ENCODE measurements at regions not wholly inside any gene's neighbourhood (a gene's known extent, or its start where the extent isn't known, plus 50 kb on each side); places are given as distances from the start of the nearest gene placed in this dataset.

- no peaks in the 10 kb centered on the region for H3K9me3 ChIP-seq (ENCODE audit: low read length)
Measured at GRCh38 chr10:8910314-8910713, 855.8 kb downstream of the GATA3 start.

GRCh38 chr10:8911032-8911431 is 856.5 kb downstream of the GATA3 start:
- no peaks in the 10 kb centered on the region for H3K9me3 ChIP-seq (ENCODE audit: low read length)
- H3K27ac ChIP-seq (ENCODE audit: low read length) = no peak overlapping the region
- H3K36me3 ChIP-seq (ENCODE audit: insufficient read depth, low read length) = no peaks in the 10 kb centered on the region
- H3K9me2 ChIP-seq (replicated peaks; ENCODE audit: insufficient read depth, low read length) = no peaks in the 10 kb centered on the region
- H2AFZ ChIP-seq (ENCODE audit: low read length) = no peak overlapping the region
- no peaks in the 10 kb centered on the region for H3K4me1 ChIP-seq (ENCODE audit: low read length)
- no peak for DNase-seq
- H4K20me1 ChIP-seq (ENCODE audit: insufficient read depth, low read depth, low read length) = no peaks in the 10 kb centered on the region
- no peak overlapping the region for H3K9ac ChIP-seq (ENCODE audit: low read length)
- no peaks in the 10 kb centered on the region for H3K27me3 ChIP-seq (ENCODE audit: low read length)
- no peaks in the 10 kb centered on the region for H3K79me2 ChIP-seq (ENCODE audit: low read length)
- H3K4me3 ChIP-seq (ENCODE audit: low read length) = no peak overlapping the region
- H3K4me2 ChIP-seq (ENCODE audit: low read depth, low read length, poor library complexity, severe bottlenecking) = no peak overlapping the region

More at GRCh38 chr10:8910314-8910713, 855.8 kb downstream of the GATA3 start:
- no peaks in the 10 kb centered on the region for H3K27me3 ChIP-seq (ENCODE audit: low read length)
- H3K36me3 ChIP-seq (ENCODE audit: insufficient read depth, low read length) = no peaks in the 10 kb centered on the region
- H3K4me2 ChIP-seq (ENCODE audit: low read depth, low read length, poor library complexity, severe bottlenecking) = no peak overlapping the region
- no peak overlapping the region for H3K4me3 ChIP-seq (ENCODE audit: low read length)
- no peak for DNase-seq
- no peaks in the 10 kb centered on the region for H3K79me2 ChIP-seq (ENCODE audit: low read length)
- H3K9ac ChIP-seq (ENCODE audit: low read length) = no peak overlapping the region
- H3K4me1 ChIP-seq (ENCODE audit: low read length) = no peaks in the 10 kb centered on the region
- H4K20me1 ChIP-seq (ENCODE audit: insufficient read depth, low read depth, low read length) = no peaks in the 10 kb centered on the region
- H2AFZ ChIP-seq (ENCODE audit: low read length) = no peak overlapping the region
- no peaks in the 10 kb centered on the region for H3K9me2 ChIP-seq (replicated peaks; ENCODE audit: insufficient read depth, low read length)
- H3K27ac ChIP-seq (ENCODE audit: low read length) = no peak overlapping the region

GRCh38 chr10:8912108-8912507 is 857.6 kb downstream of the GATA3 start:
- Histone ChIP-seq H3K36me3 (ENCODE audit: insufficient read depth, low read length) (no peaks in the 10 kb centered on the region), H3K27ac (ENCODE audit: low read length) (no peak overlapping the region), H3K4me1 (ENCODE audit: low read length) (no peaks in the 10 kb centered on the region), H3K4me3 (ENCODE audit: low read length) (no peak overlapping the region), H4K20me1 (ENCODE audit: insufficient read depth, low read depth, low read length) (no peaks in the 10 kb centered on the region), H3K9me3 (ENCODE audit: low read length) (no peaks in the 10 kb centered on the region), H2AFZ (ENCODE audit: low read length) (no peak overlapping the region), H3K4me2 (ENCODE audit: low read depth, low read length, poor library complexity, severe bottlenecking) (no peak overlapping the region), H3K9me2 (replicated peaks; ENCODE audit: insufficient read depth, low read length) (no peaks in the 10 kb centered on the region), H3K9ac (ENCODE audit: low read length) (no peak overlapping the region), H3K27me3 (ENCODE audit: low read length) (no peaks in the 10 kb centered on the region), H3K79me2 (ENCODE audit: low read length) (no peaks in the 10 kb centered on the region)
- no peak for DNase-seq

- H3K9ac ChIP-seq (ENCODE audit: low read length) = no peak overlapping the region
- no peak for DNase-seq
- H3K36me3 ChIP-seq (ENCODE audit: insufficient read depth, low read length) = no peaks in the 10 kb centered on the region
- no peaks in the 10 kb centered on the region for H3K9me2 ChIP-seq (replicated peaks; ENCODE audit: insufficient read depth, low read length)
- no peaks in the 10 kb centered on the region for H3K27me3 ChIP-seq (ENCODE audit: low read length)
- H3K4me2 ChIP-seq (ENCODE audit: low read depth, low read length, poor library complexity, severe bottlenecking) = no peak overlapping the region
- no peaks in the 10 kb centered on the region for H3K4me1 ChIP-seq (ENCODE audit: low read length)
- no peak overlapping the region for H3K27ac ChIP-seq (ENCODE audit: low read length)
- no peaks in the 10 kb centered on the region for H3K9me3 ChIP-seq (ENCODE audit: low read length)
- no peaks in the 10 kb centered on the region for H4K20me1 ChIP-seq (ENCODE audit: insufficient read depth, low read depth, low read length)
- no peak overlapping the region for H2AFZ ChIP-seq (ENCODE audit: low read length)
- H3K79me2 ChIP-seq (ENCODE audit: low read length) = no peaks in the 10 kb centered on the region
- no peak overlapping the region for H3K4me3 ChIP-seq (ENCODE audit: low read length)
Measured at GRCh38 chr10:8913720-8914119, 859.2 kb downstream of the GATA3 start.

GRCh38 chr10:8919280-8919679 is 864.8 kb downstream of the GATA3 start:
- Histone ChIP-seq H3K4me3 (ENCODE audit: low read length) (no peak overlapping the region), H3K79me2 (ENCODE audit: low read length) (no peaks in the 10 kb centered on the region)

GRCh38 chr10:8921568-8921967 is 867.1 kb downstream of the GATA3 start:
- Histone ChIP-seq H3K4me3 (ENCODE audit: low read length) (no peak overlapping the region), H3K4me2 (ENCODE audit: low read depth, low read length, poor library complexity, severe bottlenecking) (no peak overlapping the region), H3K27ac (ENCODE audit: low read length) (no peak overlapping the region), H3K79me2 (ENCODE audit: low read length) (no peaks in the 10 kb centered on the region), H3K4me1 (ENCODE audit: low read length) (no peaks in the 10 kb centered on the region), H3K9me3 (ENCODE audit: low read length) (no peaks in the 10 kb centered on the region), H3K9me2 (replicated peaks; ENCODE audit: insufficient read depth, low read length) (no peaks in the 10 kb centered on the region), H2AFZ (ENCODE audit: low read length) (no peak overlapping the region), H3K27me3 (ENCODE audit: low read length) (no peaks in the 10 kb centered on the region), H3K36me3 (ENCODE audit: insufficient read depth, low read length) (no peaks in the 10 kb centered on the region), H4K20me1 (ENCODE audit: insufficient read depth, low read depth, low read length) (no peaks in the 10 kb centered on the region), H3K9ac (ENCODE audit: low read length) (no peak overlapping the region)
- no peak for DNase-seq

More at GRCh38 chr10:8919280-8919679, 864.8 kb downstream of the GATA3 start:
- Histone ChIP-seq H4K20me1 (ENCODE audit: insufficient read depth, low read depth, low read length) (no peaks in the 10 kb centered on the region), H3K36me3 (ENCODE audit: insufficient read depth, low read length) (no peaks in the 10 kb centered on the region), H3K9me2 (replicated peaks; ENCODE audit: insufficient read depth, low read length) (no peaks in the 10 kb centered on the region), H3K27ac (ENCODE audit: low read length) (no peak overlapping the region), H3K27me3 (ENCODE audit: low read length) (no peaks in the 10 kb centered on the region), H2AFZ (ENCODE audit: low read length) (no peak overlapping the region), H3K9ac (ENCODE audit: low read length) (no peak overlapping the region), H3K4me2 (ENCODE audit: low read depth, low read length, poor library complexity, severe bottlenecking) (no peak overlapping the region), H3K4me1 (ENCODE audit: low read length) (no peaks in the 10 kb centered on the region), H3K9me3 (ENCODE audit: low read length) (no peaks in the 10 kb centered on the region)
- no peak for DNase-seq

- Histone ChIP-seq H4K20me1 (ENCODE audit: insufficient read depth, low read depth, low read length) (no peaks in the 10 kb centered on the region), H3K4me2 (ENCODE audit: low read depth, low read length, poor library complexity, severe bottlenecking) (no peak overlapping the region), H3K27me3 (ENCODE audit: low read length) (no peaks in the 10 kb centered on the region), H3K27ac (ENCODE audit: low read length) (no peak overlapping the region), H3K9me2 (replicated peaks; ENCODE audit: insufficient read depth, low read length) (no peaks in the 10 kb centered on the region), H3K9me3 (ENCODE audit: low read length) (no peaks in the 10 kb centered on the region), H3K36me3 (ENCODE audit: insufficient read depth, low read length) (no peaks in the 10 kb centered on the region), H3K4me1 (ENCODE audit: low read length) (no peaks in the 10 kb centered on the region), H3K79me2 (ENCODE audit: low read length) (no peaks in the 10 kb centered on the region), H2AFZ (ENCODE audit: low read length) (no peak overlapping the region), H3K4me3 (ENCODE audit: low read length) (no peak overlapping the region), H3K9ac (ENCODE audit: low read length) (no peak overlapping the region)
- DNase-seq = no peak
Measured at GRCh38 chr10:8923096-8923495, 868.6 kb downstream of the GATA3 start.

GRCh38 chr10:8927705-8928104 is 873.2 kb downstream of the GATA3 start:
- Histone ChIP-seq H3K4me3 (ENCODE audit: low read length) (no peak overlapping the region), H3K36me3 (ENCODE audit: insufficient read depth, low read length) (no peaks in the 10 kb centered on the region), H2AFZ (ENCODE audit: low read length) (no peak overlapping the region), H3K9ac (ENCODE audit: low read length) (no peak overlapping the region), H3K9me3 (ENCODE audit: low read length) (no peaks in the 10 kb centered on the region), H3K4me1 (ENCODE audit: low read length) (no peaks in the 10 kb centered on the region), H4K20me1 (ENCODE audit: insufficient read depth, low read depth, low read length) (no peaks in the 10 kb centered on the region), H3K79me2 (ENCODE audit: low read length) (no peaks in the 10 kb centered on the region), H3K27ac (ENCODE audit: low read length) (no peak overlapping the region), H3K27me3 (ENCODE audit: low read length) (no peaks in the 10 kb centered on the region), H3K9me2 (replicated peaks; ENCODE audit: insufficient read depth, low read length) (no peaks in the 10 kb centered on the region), H3K4me2 (ENCODE audit: low read depth, low read length, poor library complexity, severe bottlenecking) (no peak overlapping the region)
- no peak for DNase-seq

GRCh38 chr10:8946451-8946850 is 892.0 kb downstream of the GATA3 start:
- Histone ChIP-seq H4K20me1 (ENCODE audit: insufficient read depth, low read depth, low read length) (no peaks in the 10 kb centered on the region), H3K36me3 (ENCODE audit: insufficient read depth, low read length) (no peaks in the 10 kb centered on the region), H3K4me2 (ENCODE audit: low read depth, low read length, poor library complexity, severe bottlenecking) (no peak overlapping the region), H3K27ac (ENCODE audit: low read length) (no peak overlapping the region), H3K79me2 (ENCODE audit: low read length) (no peaks in the 10 kb centered on the region), H3K9me3 (ENCODE audit: low read length) (no peaks in the 10 kb centered on the region; the same call in 1 of the 2 replicates), H3K9me2 (replicated peaks; ENCODE audit: insufficient read depth, low read length) (no peaks in the 10 kb centered on the region), H2AFZ (ENCODE audit: low read length) (no peak overlapping the region), H3K4me3 (ENCODE audit: low read length) (no peak overlapping the region), H3K9ac (ENCODE audit: low read length) (no peak overlapping the region), H3K4me1 (ENCODE audit: low read length) (no peaks in the 10 kb centered on the region), H3K27me3 (ENCODE audit: low read length) (no peaks in the 10 kb centered on the region)
- no peak for DNase-seq

Data from Karpas-422 (cell line).